Memory B cell (primary cell): ENCODE measurements at regions not wholly inside any gene's neighbourhood (a gene's known extent, or its start where the extent isn't known, plus 50 kb on each side); places are given as distances from the start of the nearest gene placed in this dataset.
"Not testable (repeated sequence)": the region's sequence is repeated elsewhere in the genome, so short reads cannot be mapped to it uniquely, and the experiment has no call there.

Experiments
- ATAC-seq: fragments of 150-1000 bp; cut with Tn5 transposase; 2 replicates; pipeline ENCODE4 v1.10.0; 2021; ENCODE audit warnings: low read depth, mild to moderate bottlenecking, moderate library complexity
- DNase-seq, 2 donors: peaks; one replicate each; pipeline ENCODE4 v3.0.0; 2022; ENCODE audit warnings: low spot score in 2 of 2
- H3K27ac Mint-ChIP-seq: one replicate; pipeline ENCODE4 v1.8.0; 2022; ENCODE audit warnings: mild to moderate bottlenecking, moderate library complexity, mixed read lengths
- H3K27me3 Mint-ChIP-seq: one replicate; pipeline ENCODE4 v1.8.0; 2022; ENCODE audit warnings: mixed read lengths
- H3K36me3 Mint-ChIP-seq: one replicate; pipeline ENCODE4 v1.8.0; 2022; ENCODE audit warnings: mild to moderate bottlenecking, mixed read lengths
- H3K4me1 Mint-ChIP-seq: one replicate; pipeline ENCODE4 v1.8.0; 2022; ENCODE audit warnings: mixed read lengths
- H3K4me3 Mint-ChIP-seq: one replicate; pipeline ENCODE4 v1.8.0; 2022; ENCODE audit warnings: mild to moderate bottlenecking, moderate library complexity, mixed read lengths
- H3K9me3 Mint-ChIP-seq: one replicate; pipeline ENCODE4 v1.8.0; 2022; ENCODE audit warnings: mixed read lengths

GRCh38 chr4:130738233-130738632, 1642.3 kb downstream of the C4orf33 start:
- no peak for DNase-seq
- Mint-ChIP-seq H3K27me3 (no peaks in the 10 kb centered on the region), H3K36me3 (no peaks in the 10 kb centered on the region), H3K4me3 (no peak overlapping the region), H3K9me3 (peaks cover 6% of the 10 kb centered on the region), H3K27ac (no peak overlapping the region), H3K4me1 (no peaks in the 10 kb centered on the region)
- no peak for ATAC-seq

- Mint-ChIP-seq H3K27ac (no peak overlapping the region), H3K4me1 (no peaks in the 10 kb centered on the region), H3K4me3 (no peak overlapping the region), H3K36me3 (no peaks in the 10 kb centered on the region), H3K27me3 (no peaks in the 10 kb centered on the region), H3K9me3 (peaks cover 1% of the 10 kb centered on the region)
- ATAC-seq: no peak
- DNase-seq: no peak
These were observed 1651.9 kb downstream of the C4orf33 start for GRCh38 chr4:130747842-130748241.

- H3K4me3 Mint-ChIP-seq: no peak overlapping the region
- no peak for ATAC-seq
- H3K9me3 Mint-ChIP-seq: peaks cover 1% of the 10 kb centered on the region
These were observed 1658.0 kb downstream of the C4orf33 start for GRCh38 chr4:130753926-130754325.

GRCh38 chr4:130760246-130760645, 1664.3 kb downstream of the C4orf33 start:
- no peaks in the 10 kb centered on the region for H3K27me3 Mint-ChIP-seq
- H3K4me1 Mint-ChIP-seq: no peaks in the 10 kb centered on the region
- H3K36me3 Mint-ChIP-seq: no peaks in the 10 kb centered on the region
- no peak for DNase-seq
- H3K4me3 Mint-ChIP-seq: no peak overlapping the region
- H3K27ac Mint-ChIP-seq: no peak overlapping the region
- peaks cover 3% of the 10 kb centered on the region for H3K9me3 Mint-ChIP-seq
- ATAC-seq: no peak

More at GRCh38 chr4:130753926-130754325, 1658.0 kb downstream of the C4orf33 start:
- Mint-ChIP-seq H3K4me1 (no peaks in the 10 kb centered on the region), H3K27ac (no peak overlapping the region), H3K36me3 (no peaks in the 10 kb centered on the region), H3K27me3 (no peaks in the 10 kb centered on the region)
- no peak for DNase-seq

- H3K4me1 Mint-ChIP-seq, DNase-seq, H3K27me3 Mint-ChIP-seq, H3K27ac Mint-ChIP-seq, H3K4me3 Mint-ChIP-seq, H3K36me3 Mint-ChIP-seq, ATAC-seq: not testable (repeated sequence)
- H3K9me3 Mint-ChIP-seq: peaks cover 10% of the 10 kb centered on the region
These were observed 1671.4 kb downstream of the C4orf33 start for GRCh38 chr4:130767384-130767783.

- H3K27me3 Mint-ChIP-seq, H3K4me3 Mint-ChIP-seq, ATAC-seq, H3K4me1 Mint-ChIP-seq, DNase-seq, H3K36me3 Mint-ChIP-seq, H3K27ac Mint-ChIP-seq: not testable (repeated sequence)
- peaks cover 11% of the 10 kb centered on the region for H3K9me3 Mint-ChIP-seq
These were observed 1677.0 kb downstream of the C4orf33 start for GRCh38 chr4:130772966-130773365.

- no peak for DNase-seq
- H3K4me3 Mint-ChIP-seq: no peak overlapping the region
- no peak for ATAC-seq
- H3K27ac Mint-ChIP-seq: no peak overlapping the region
- no peaks in the 10 kb centered on the region for H3K36me3 Mint-ChIP-seq
- no peaks in the 10 kb centered on the region for H3K27me3 Mint-ChIP-seq
- peaks cover 2% of the 10 kb centered on the region for H3K9me3 Mint-ChIP-seq
- H3K4me1 Mint-ChIP-seq: no peaks in the 10 kb centered on the region
These were observed 1712.5 kb downstream of the C4orf33 start for GRCh38 chr4:130808492-130808891.

- Mint-ChIP-seq H3K27ac (no peak overlapping the region), H3K4me1 (no peaks in the 10 kb centered on the region), H3K27me3 (no peaks in the 10 kb centered on the region), H3K4me3 (no peak overlapping the region), H3K36me3 (no peaks in the 10 kb centered on the region), H3K9me3 (peaks cover 2% of the 10 kb centered on the region)
- ATAC-seq: no peak
- DNase-seq: no peak
These were observed 1716.3 kb downstream of the C4orf33 start for GRCh38 chr4:130812117-130812765.

GRCh38 chr4:130814896-130815295, 1718.9 kb downstream of the C4orf33 start:
- Mint-ChIP-seq H3K36me3 (no peaks in the 10 kb centered on the region), H3K9me3 (peaks cover 2% of the 10 kb centered on the region), H3K27me3 (no peaks in the 10 kb centered on the region), H3K4me3 (no peak overlapping the region), H3K4me1 (no peaks in the 10 kb centered on the region), H3K27ac (no peak overlapping the region)
- no peak for DNase-seq
- no peak for ATAC-seq

- no peak overlapping the region for H3K27ac Mint-ChIP-seq
- H3K4me3 Mint-ChIP-seq: no peak overlapping the region
- DNase-seq: no peak
- no peaks in the 10 kb centered on the region for H3K36me3 Mint-ChIP-seq
- H3K9me3 Mint-ChIP-seq: no peaks in the 10 kb centered on the region
- ATAC-seq: no peak
- H3K27me3 Mint-ChIP-seq: no peaks in the 10 kb centered on the region
- H3K4me1 Mint-ChIP-seq: no peaks in the 10 kb centered on the region
These were observed 1724.5 kb downstream of the C4orf33 start for GRCh38 chr4:130820448-130820847.

GRCh38 chr4:130825284-130825683, 1729.3 kb downstream of the C4orf33 start:
- Mint-ChIP-seq H3K36me3 (no peaks in the 10 kb centered on the region), H3K4me1 (no peaks in the 10 kb centered on the region), H3K9me3 (no peaks in the 10 kb centered on the region), H3K4me3 (no peak overlapping the region), H3K27ac (no peak overlapping the region), H3K27me3 (no peaks in the 10 kb centered on the region)
- ATAC-seq (no peak), DNase-seq (no peak)

GRCh38 chr4:130850019-130850524, 1754.1 kb downstream of the C4orf33 start:
- Mint-ChIP-seq H3K4me3 (no peak overlapping the region), H3K27ac (no peak overlapping the region), H3K4me1 (no peaks in the 10 kb centered on the region), H3K36me3 (no peaks in the 10 kb centered on the region), H3K9me3 (no peaks in the 10 kb centered on the region), H3K27me3 (no peaks in the 10 kb centered on the region)
- no peak for DNase-seq
- ATAC-seq: no peak

- Mint-ChIP-seq H3K27me3 (no peaks in the 10 kb centered on the region), H3K36me3 (no peaks in the 10 kb centered on the region), H3K9me3 (no peaks in the 10 kb centered on the region), H3K4me1 (no peaks in the 10 kb centered on the region), H3K4me3 (no peak overlapping the region), H3K27ac (no peak overlapping the region)
- DNase-seq: no peak
- ATAC-seq: no peak
These were observed 1755.2 kb downstream of the C4orf33 start for GRCh38 chr4:130851107-130851506.

GRCh38 chr4:130851932-130852331, 1756.0 kb downstream of the C4orf33 start:
- Mint-ChIP-seq H3K27ac (no peak overlapping the region), H3K27me3 (no peaks in the 10 kb centered on the region), H3K36me3 (no peaks in the 10 kb centered on the region), H3K4me3 (no peak overlapping the region), H3K9me3 (no peaks in the 10 kb centered on the region), H3K4me1 (no peaks in the 10 kb centered on the region)
- DNase-seq (no peak), ATAC-seq (no peak)

- no peak for ATAC-seq
- H3K4me1 Mint-ChIP-seq: no peaks in the 10 kb centered on the region
- H3K36me3 Mint-ChIP-seq: no peaks in the 10 kb centered on the region
- H3K4me3 Mint-ChIP-seq: no peak overlapping the region
- H3K9me3 Mint-ChIP-seq: no peaks in the 10 kb centered on the region
- no peak for DNase-seq
- H3K27me3 Mint-ChIP-seq: no peaks in the 10 kb centered on the region
- no peak overlapping the region for H3K27ac Mint-ChIP-seq
These were observed 1759.6 kb downstream of the C4orf33 start for GRCh38 chr4:130855533-130855932.
